ENCODE measurements at regions not wholly inside any gene's neighbourhood (a gene's known extent, or its start where the extent isn't known, plus 50 kb on each side); places are given as distances from the start of the nearest gene placed in this dataset.

- no peak for DNase-seq (ENCODE audit: low read depth)
- TF ChIP-seq, protein P1, sequence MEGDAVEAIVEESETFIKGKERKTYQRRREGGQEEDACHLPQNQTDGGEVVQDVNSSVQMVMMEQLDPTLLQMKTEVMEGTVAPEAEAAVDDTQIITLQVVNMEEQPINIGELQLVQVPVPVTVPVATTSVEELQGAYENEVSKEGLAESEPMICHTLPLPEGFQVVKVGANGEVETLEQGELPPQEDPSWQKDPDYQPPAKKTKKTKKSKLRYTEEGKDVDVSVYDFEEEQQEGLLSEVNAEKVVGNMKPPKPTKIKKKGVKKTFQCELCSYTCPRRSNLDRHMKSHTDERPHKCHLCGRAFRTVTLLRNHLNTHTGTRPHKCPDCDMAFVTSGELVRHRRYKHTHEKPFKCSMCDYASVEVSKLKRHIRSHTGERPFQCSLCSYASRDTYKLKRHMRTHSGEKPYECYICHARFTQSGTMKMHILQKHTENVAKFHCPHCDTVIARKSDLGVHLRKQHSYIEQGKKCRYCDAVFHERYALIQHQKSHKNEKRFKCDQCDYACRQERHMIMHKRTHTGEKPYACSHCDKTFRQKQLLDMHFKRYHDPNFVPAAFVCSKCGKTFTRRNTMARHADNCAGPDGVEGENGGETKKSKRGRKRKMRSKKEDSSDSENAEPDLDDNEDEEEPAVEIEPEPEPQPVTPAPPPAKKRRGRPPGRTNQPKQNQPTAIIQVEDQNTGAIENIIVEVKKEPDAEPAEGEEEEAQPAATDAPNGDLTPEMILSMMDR (IDR thresholded peaks at IDR 0.05; ENCODE audit: insufficient read depth, low read depth, low read length, missing control alignments) = no peak
Observed at GRCh38 chr20:39338469-39339376, 376.6 kb downstream of the DHX35 start.

GRCh38 chr20:39333211-39333610, 371.1 kb downstream of the DHX35 start:
- no peak for DNase-seq (ENCODE audit: low read depth)
- no peak overlapping the region for H3K4me3 ChIP-seq (ENCODE audit: low read length)
- TF ChIP-seq, protein P1 (IDR thresholded peaks at IDR 0.05; ENCODE audit: insufficient read depth, low read depth, low read length, missing control alignments) = no peak

More at GRCh38 chr20:39338469-39339376, 376.6 kb downstream of the DHX35 start:
- no peak overlapping the region for H3K4me3 ChIP-seq (ENCODE audit: low read length)

GRCh38 chr20:39328347-39328746, 366.2 kb downstream of the DHX35 start:
- TF ChIP-seq, protein P1 (IDR thresholded peaks at IDR 0.05; ENCODE audit: insufficient read depth, low read depth, low read length, missing control alignments) = no peak
- DNase-seq (ENCODE audit: low read depth) = no peak
- H3K4me3 ChIP-seq (ENCODE audit: low read length) = no peak overlapping the region

DNA sequence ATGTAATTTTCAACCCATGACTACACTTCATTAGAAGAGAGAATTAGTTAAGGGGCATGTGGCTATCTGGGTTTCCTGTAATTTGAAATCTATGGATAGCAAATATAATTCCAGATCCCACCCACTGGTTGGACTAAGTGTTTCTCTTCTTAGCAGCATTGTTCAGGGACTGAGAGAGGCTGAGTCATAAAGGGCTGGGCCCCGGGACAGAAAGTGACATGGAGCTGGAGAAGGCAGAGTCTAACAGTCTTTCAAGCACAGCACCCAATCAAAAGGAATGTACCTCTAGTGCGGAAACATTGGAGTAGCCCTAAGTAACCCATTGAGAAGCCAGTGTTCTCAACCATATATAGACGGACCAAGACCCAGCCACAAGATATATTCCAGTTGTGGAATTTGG, 363.9 kb downstream of the DHX35 start:
- H3K4me3 ChIP-seq (ENCODE audit: low read length) = no peak overlapping the region
- no peak for DNase-seq (ENCODE audit: low read depth)
- TF ChIP-seq, protein P1 (IDR thresholded peaks at IDR 0.05; ENCODE audit: insufficient read depth, low read depth, low read length, missing control alignments) = no peak

GRCh38 chr20:39318911-39319310, 356.8 kb downstream of the DHX35 start:
- TF ChIP-seq, protein P1 (IDR thresholded peaks at IDR 0.05; ENCODE audit: insufficient read depth, low read depth, low read length, missing control alignments) = no peak
- no peak overlapping the region for H3K4me3 ChIP-seq (ENCODE audit: low read length)
- no peak for DNase-seq (ENCODE audit: low read depth)

GRCh38 chr20:39312676-39313075, 350.5 kb downstream of the DHX35 start:
- TF ChIP-seq, protein P1 (IDR thresholded peaks at IDR 0.05; ENCODE audit: insufficient read depth, low read depth, low read length, missing control alignments) = no peak
- H3K4me3 ChIP-seq (ENCODE audit: low read length) = no peak overlapping the region
- no peak for DNase-seq (ENCODE audit: low read depth)

All from epithelial cell of esophagus (primary cell).